ENCODE measurements at regions not wholly inside any gene's neighbourhood (a gene's known extent, or its start where the extent isn't known, plus 50 kb on each side); places are given as distances from the start of the nearest gene placed in this dataset.

GRCh38 chr13:27353166-27353583 lies 71.2 kb upstream of the GTF3A start:
- TF ChIP-seq POLR2A (IDR thresholded peaks at IDR 0.05), result no peak
- TF ChIP-seq CTCF (IDR thresholded peaks at IDR 0.05), result no peak
